SW480 (cell line): ENCODE measurements at regions not wholly inside any gene's neighbourhood (a gene's known extent, or its start where the extent isn't known, plus 50 kb on each side); places are given as distances from the start of the nearest gene placed in this dataset.

Experiments
- DNase-seq: peaks from one replicate; pipeline ENCODE4 v3.0.0-alpha.2; 2016; ENCODE audit warnings: low spot score

DNA sequence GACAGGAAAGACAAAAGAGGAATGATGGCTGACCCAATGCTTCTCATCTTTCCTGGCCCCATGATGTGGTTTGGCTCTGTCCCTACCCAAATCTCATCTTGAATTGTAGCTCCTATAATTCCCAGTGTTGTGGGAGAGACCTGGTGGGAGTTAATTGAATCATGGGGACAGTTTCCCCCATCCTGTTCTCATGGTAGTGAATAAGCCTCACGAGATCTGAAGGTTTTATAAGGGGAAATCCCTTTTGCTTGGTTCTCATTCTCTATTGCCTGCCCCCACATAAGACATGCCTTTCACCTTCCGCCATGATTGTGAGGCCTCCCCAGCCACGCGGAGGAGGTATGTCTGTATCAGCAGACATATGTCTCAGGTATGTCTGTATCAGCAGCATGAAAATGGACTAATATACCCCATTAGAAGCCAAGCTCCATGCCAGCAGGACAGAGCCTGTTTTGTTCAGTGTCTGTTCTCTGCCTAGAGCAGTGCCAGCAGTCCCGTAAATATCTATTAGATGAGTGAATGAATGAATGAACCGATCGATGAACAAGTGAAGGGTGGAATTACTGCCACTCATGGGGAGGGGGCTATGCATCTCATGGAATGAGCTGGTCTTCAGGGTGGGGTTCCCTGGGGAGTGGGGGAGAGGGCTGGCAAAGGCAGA is 304.4 kb downstream of the SOX9 start:
- DNase-seq: no peak

GRCh38 chr17:72425794-72426168 is 305.0 kb downstream of the SOX9 start:
- DNase-seq: no peak

DNA sequence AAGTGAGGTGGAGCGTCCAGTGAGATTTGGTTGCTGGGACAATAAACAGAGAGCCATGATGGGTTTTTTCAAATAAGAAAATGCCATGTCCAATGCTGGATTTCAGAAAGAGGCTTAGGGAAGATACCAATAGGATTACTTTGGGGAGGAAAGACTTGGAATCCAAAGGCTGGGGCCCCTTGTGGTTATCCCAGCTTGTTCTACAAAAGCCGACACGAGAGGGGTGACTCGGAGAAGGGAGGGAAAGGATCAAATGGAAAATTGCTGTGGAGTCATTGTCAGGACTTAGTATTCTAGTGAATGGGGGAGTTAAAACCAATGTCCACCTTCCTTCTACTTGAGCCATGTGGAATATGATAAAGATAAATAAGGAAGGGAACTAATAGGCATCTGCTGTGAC is 305.5 kb downstream of the SOX9 start:
- no peak for DNase-seq

DNA sequence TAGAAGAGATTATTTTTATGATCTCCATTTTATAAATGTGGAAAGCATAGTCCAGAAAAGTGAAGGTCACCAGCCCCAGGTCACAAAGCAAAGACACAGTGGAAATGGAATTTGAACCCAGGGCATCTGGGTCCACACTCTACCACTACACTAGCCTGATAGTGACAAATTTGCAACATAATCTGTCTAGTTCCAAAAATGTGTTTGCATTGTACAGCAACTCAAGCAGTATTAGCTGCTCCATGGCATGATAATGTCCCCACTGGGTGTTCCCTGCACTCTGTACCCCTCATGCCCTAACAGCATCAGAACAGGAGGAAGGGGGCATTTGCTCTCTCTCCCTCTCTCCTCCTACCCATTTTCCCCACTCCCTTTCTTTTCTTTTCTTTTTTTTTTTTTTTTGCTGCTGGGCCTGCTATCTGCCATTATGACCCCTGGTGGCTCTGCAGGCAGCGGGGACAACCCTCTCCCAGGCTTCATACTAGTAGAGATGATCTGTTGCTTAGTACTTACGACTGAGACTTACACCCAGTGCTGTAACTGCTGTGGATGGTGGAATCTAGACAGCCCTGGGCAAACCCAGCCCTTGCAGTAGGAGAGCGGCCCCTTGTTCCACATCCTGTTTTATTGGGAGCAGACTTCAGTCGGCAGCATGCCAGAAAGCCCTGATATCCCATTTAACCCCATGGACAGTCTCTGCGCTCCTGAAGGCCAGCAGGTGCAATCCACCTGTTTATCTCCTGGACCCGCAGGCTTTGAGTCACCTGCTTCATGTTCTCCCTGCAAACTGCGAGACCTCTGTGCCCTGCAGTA is 306.3 kb downstream of the SOX9 start:
- DNase-seq: peak; percentile 87

DNA sequence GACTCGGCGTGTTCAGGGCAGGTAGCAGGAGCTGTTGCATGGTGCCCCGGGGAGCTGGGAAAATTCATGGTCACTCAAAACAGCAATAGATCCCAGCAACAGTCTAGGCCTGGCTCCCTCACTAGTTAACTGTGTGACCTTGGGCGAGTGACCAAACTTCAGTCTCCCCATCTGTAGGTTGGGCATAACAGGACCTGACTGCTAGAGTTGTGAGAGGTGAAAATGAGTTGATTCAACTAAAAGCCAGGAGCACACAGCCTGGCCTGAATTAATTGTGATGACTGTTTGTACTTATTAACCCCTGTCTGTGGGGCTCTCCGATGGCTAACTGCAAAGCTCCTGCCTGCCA is 306.9 kb downstream of the SOX9 start:
- no peak for DNase-seq

DNA sequence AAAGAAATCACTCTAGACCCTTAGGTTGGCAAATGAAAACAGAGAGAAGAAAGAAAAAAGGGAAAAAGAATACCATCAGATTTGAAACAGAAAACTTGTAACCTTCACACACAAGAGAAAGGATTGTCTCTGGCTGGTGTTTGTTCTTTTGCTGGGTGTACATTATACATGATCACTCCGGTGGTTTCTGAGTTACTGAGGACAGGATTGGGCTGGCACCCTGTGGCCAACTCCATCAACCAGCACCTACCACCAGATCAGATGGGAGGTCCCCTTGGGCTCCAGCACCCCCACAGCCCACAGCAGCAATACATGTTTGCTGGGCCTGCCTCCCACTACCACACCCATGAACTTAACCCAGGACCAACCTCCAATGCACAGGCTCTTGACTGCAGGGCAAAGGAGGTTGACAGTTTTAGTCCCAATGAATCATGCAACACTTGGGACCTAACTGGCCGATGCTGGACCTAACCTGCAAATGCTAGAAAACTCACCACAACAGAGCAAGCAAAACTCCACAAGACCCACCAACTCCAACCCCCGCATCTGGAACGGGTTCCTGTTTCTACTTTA is 308.3 kb downstream of the SOX9 start:
- peak; percentile 78 for DNase-seq

DNA sequence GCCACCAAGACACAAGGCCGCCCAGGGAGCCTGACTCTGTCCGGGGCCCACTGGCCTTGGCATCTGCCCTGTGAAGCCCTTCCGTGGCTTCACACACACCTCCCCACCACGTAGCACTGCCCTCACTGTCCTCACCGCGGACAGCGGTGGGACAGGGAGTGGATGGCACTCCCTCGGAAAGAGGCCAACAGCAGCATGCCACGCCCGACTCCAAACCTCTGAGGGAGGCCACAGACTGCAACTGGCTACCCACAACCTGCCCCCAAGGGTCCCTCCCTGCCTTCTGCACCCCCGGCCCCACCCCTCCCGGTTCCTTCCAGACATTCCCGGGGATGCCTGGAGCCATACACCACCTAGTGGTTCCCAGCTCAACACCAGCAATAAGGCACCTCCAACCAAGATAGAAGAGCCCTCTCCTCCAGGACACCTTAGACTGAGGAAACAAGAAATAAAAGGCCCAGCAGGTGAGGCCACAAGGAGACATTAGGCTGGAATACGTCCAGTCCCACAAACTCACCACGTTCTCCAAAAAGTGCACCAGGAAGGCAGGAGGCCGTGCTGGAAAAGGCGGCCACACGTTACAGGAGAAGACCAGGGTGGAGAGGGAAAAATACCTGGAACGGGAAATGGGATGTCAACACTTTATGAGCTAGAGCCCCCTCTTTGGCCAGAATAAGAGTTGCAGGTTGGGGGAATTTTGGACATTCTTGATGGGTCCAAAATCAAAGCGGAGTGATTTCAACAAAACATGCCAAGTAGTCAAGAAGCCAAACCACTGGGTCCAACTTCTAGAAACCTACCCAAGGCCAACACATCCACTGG is 310.0 kb downstream of the SOX9 start:
- DNase-seq: peak; percentile 89

GRCh38 chr17:72432143-72432621 is 311.4 kb downstream of the SOX9 start:
- DNase-seq: no peak

DNA sequence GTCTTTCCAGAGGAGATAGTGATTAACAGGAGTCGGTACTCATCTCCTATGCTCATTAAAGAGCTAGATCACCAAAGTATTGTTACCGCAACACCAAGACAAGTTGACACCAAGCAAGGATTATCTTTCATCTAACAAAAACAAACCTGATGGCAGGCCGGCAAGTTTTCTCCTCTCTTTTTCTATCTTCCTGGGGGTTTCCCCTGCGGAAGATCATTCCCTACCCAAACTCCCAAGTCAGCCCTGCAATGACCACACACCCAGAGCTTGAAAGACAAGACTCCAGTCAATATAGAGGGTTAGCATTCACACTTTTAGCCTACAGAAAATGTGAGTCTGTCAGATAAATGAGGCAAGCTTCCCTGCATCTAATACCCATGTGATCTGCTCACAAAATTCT is 312.1 kb downstream of the SOX9 start:
- no peak for DNase-seq

DNA sequence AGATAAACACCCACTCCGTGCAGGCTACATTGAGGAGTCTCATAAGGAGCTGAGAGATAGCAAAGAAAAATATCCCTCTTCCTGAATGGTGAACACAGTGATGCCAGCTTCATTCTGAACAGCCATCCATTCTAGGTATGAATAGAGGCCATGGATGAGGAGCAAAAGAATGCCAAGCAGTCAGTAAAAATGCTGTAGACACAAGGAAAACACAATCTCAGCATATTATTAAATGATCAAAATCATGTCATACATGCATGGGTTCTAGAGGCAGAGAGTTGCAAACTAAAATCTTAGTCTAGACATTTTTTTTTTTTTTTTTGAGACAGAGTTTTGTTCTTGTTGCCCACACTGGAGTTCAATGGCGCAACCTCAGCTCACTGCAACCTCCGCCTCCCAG is 313.0 kb downstream of the SOX9 start:
- DNase-seq: no peak

DNA sequence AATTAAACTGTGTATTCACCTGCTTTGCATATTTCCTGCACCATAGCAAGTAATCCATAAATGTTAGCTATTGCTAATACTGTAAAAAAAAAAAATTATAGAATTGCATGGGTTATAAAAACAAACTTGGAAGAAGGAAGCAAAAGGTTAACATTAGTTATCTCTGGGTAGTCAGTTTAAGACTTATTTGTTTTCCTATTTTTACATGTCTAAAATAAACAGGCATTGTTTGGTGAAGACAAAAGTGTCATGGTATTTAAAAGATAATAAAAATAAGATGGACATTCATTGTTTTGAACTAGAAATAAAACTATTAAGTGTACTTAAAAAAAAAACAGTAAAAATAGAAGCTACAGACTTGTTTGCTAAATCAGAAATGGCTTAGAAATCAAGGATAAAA is 313.8 kb downstream of the SOX9 start:
- DNase-seq: no peak

DNA sequence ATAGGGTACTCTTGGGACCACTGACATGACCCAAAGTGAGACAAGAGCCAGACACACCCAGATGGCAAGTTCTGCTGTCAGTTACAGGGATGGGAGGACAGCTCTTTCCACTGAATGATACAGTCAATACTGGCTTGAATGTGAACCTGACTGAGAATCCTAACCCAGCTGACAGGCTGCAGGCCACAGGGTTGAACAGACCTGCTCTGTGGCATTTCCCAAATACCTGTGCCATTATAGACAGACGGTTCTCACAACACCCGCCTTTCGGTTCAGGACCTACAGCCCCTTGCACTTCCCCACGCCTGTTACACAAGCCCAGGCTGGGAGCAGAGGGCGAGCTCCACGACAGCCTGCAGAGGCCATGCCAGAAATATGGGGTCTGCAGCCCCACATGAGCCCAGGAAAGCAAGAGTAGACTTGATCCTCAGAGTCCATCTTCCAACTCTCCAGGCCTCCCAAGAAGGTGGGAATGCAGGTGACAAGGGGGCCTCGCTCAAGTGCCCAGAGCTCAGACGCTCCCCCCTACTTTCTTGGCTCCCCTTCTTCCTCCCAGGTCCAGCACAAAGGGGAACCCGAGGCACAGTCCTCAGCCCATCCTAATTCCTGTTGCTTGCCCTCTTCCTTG is 314.3 kb downstream of the SOX9 start:
- DNase-seq: no peak

- DNase-seq: no peak
These were observed 318.0 kb downstream of the SOX9 start for GRCh38 chr17:72438783-72439182.

DNA sequence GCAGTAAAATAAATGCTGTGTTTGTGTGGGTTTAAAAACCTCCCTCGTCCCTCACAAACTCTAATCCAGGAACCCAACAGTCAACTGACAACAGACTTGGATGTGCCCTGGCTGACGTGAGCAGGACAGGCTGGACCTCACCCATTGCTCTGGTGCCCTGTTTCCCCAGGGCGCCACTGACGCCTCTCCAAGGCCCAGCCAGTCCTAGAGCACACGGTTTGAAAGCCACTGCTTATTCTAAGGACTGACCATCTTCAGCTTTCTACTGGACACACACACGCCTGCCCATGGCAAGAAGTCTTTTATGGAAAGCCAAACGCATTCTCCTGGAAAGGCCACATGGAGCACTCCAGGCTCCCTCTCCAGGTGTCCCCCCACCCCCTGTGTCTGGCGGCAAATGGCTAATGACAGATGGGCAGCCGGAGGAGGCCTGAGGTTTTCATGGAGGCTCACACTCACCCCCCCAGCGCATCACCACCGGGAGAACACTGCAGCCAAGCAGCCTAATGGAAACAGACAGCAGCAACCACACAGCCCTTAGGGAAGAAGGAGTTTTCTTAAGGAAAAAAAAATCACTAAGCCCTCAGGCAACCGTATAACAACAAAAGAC is 319.2 kb downstream of the SOX9 start:
- DNase-seq: no peak

GRCh38 chr17:72440961-72441360 is 320.1 kb downstream of the SOX9 start:
- DNase-seq: no peak

DNA sequence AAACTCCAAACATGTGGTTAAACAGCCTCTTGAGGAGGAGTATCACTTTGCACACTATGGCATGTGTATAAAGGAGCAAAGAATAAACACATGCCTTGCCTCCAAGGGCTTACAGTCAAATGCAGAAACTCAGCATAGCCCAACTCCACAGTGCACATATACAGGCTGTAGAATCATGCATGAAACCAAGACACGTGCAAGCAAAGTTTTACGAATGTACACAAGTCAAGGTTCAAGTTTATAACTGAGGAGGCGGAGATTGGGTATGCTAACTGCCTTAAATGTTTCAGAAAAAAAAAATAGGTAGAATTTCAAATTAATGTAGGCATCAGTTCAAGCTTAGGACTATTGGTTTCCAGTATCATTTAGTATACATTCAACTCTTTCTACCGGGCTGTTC is 321.1 kb downstream of the SOX9 start:
- DNase-seq: no peak

- no peak for DNase-seq
These were observed 323.8 kb downstream of the SOX9 start for GRCh38 chr17:72444517-72445054.

DNA sequence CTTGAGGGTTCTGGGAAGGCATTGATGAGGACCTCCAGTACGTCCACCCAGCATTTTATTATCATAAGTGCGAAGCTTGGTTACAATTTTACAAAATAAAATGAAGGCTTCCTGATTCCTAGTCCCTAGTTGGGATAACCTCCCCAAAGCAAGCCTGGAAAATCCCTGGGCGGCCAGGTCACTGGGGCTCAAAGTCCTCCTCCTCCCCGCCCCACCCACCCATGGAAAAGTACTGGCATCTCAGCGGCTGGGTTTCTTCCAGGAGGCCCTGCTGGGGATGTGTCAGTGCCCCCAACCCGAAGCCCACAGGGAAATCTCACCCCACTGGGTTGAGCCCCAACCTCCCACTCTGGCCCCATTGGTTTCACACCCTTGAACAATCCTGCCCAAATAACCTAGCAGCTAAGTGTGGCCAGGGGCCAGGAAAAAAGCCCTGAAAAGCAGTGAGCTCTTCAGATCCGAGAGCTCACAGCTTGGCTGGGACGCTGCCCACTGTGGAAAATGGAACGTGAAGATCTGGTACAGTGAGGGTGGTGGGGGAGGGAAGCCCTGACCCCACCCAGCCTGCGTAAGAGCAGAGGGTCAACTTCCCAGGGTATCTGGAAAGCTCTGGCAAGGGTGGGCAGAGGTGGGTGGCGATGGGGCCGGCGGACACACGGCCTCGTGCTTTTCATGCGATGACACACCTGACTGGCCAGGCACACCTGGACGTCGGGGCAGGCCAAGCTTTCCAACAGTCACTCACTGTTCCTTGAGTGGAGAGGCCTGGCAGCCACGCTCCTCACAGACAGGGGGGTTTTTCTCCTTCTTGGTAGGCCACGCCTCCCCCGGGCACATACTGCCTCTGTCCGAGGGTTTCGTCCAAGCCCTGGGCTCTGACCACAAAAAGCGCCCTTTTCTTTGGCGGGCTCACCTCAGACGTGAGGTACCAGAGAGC is 324.5 kb downstream of the SOX9 start:
- DNase-seq: no peak

GRCh38 chr17:72446118-72446517 is 325.3 kb downstream of the SOX9 start:
- DNase-seq: no peak
